ENCODE measurements at regions not wholly inside any gene's neighbourhood (a gene's known extent, or its start where the extent isn't known, plus 50 kb on each side); places are given as distances from the start of the nearest gene placed in this dataset.

DNA sequence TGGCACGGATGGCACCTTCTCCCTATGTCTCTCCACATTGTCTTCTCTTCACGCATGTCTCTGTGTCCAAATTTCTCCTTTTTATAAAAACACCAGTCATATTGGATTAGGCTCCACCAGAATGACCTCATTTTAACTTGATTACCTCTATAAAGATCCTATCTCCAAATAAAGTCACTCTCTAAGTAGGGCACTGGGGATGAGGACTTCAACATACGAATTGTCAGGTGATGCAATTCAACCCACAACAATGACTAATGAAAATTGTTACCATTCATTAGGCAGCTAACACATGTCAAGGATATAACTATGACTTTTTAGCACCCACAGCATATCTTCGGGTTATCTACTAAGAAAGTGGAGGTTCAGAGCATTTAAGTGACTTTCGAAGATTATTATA lies 55.5 kb upstream of the USP47 start:
- no peak for TF ChIP-seq CTCF (IDR thresholded peaks at IDR 0.05; ENCODE audit: extremely low read depth in 1 of 2, insufficient read depth in 1 of 2, low read depth in 1 of 2, low read length in 2 of 2)
- TF ChIP-seq POLR2A (IDR thresholded peaks at IDR 0.05; ENCODE audit: low read depth, low read length), result no peak
- TF ChIP-seq MAX (IDR thresholded peaks at IDR 0.05; ENCODE audit: insufficient read depth, insufficient read length), result no peak
- TF ChIP-seq EZH2 (IDR thresholded peaks at IDR 0.05; ENCODE audit: borderline replicate concordance, low read depth, low read length, severe bottlenecking), result no peak
- TF ChIP-seq POLR2AphosphoS5 (IDR thresholded peaks at IDR 0.05; ENCODE audit: insufficient read depth, low read depth, low read length), result no peak
- no peak for TF ChIP-seq MYC (IDR thresholded peaks at IDR 0.05; ENCODE audit: low read depth, low read length)
- TF ChIP-seq FOS (IDR thresholded peaks at IDR 0.05; ENCODE audit: borderline replicate concordance, insufficient read depth, low read length), result no peak
- TF ChIP-seq JUN (IDR thresholded peaks at IDR 0.05; ENCODE audit: borderline replicate concordance, insufficient read depth, insufficient read length, low read depth), result no peak

Measured in endothelial cell of umbilical vein (primary cell).